ENCODE measurements at regions not wholly inside any gene's neighbourhood (a gene's known extent, or its start where the extent isn't known, plus 50 kb on each side); places are given as distances from the start of the nearest gene placed in this dataset.

GRCh38 chr18:1019191-1019590, 114.5 kb downstream of the ADCYAP1 start (continued):
- TF ChIP-seq TCF7L2 (IDR thresholded peaks at IDR 0.05; ENCODE audit: borderline replicate concordance, extremely low read depth, insufficient read depth, insufficient read length) (no peak), ZNF274 (IDR thresholded peaks at IDR 0.05; ENCODE audit: low read depth, low read length) (no peak)
- TF ChIP-seq, protein P1, sequence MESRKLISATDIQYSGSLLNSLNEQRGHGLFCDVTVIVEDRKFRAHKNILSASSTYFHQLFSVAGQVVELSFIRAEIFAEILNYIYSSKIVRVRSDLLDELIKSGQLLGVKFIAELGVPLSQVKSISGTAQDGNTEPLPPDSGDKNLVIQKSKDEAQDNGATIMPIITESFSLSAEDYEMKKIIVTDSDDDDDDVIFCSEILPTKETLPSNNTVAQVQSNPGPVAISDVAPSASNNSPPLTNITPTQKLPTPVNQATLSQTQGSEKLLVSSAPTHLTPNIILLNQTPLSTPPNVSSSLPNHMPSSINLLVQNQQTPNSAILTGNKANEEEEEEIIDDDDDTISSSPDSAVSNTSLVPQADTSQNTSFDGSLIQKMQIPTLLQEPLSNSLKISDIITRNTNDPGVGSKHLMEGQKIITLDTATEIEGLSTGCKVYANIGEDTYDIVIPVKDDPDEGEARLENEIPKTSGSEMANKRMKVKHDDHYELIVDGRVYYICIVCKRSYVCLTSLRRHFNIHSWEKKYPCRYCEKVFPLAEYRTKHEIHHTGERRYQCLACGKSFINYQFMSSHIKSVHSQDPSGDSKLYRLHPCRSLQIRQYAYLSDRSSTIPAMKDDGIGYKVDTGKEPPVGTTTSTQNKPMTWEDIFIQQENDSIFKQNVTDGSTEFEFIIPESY (IDR thresholded peaks at IDR 0.05; ENCODE audit: extremely low read depth, insufficient replicate concordance, low read length) = no peak

DNA sequence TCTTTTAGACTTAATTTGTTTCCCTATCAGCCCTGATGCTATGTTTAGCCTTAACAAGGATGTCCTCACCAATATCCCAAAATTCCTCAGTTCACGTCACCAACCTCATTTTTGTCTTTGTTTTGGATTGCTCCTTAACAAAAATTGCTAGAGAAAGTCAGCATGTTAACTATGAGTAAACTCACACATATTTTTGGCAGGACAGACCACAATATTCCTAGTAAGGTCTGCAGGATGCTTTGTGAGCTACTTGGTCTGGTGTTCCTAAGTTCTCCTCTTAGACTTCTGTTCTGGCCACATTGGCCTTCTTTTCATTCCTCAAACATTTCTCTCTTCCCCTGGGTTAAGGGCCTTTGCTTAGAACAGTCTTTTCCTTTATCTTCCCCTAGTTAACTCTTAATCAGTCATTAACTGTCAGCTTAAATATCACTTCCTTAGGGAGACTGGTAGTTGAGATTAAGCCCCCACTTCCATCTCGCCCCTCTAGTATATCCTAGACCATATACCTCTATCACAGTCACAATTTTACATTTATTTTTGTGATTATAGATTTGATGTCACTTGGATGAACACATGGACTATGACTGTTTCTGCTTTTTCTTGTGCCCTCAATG, 116.2 kb downstream of the ADCYAP1 start:
- H3K9me3 ChIP-seq (ENCODE audit: control insufficient read depth in 1 of 2, insufficient read depth in 1 of 2, low read depth in 1 of 2, low read length in 2 of 2) = no peaks in the 10 kb centered on the region
- CTCF ChIA-PET = no interaction called here
- no peak overlapping the region for H3K4me3 ChIP-seq (replicated peaks in 1 of 2; ENCODE audit: low read depth in 1 of 2, low read length in 2 of 2)
- no peaks in the 10 kb centered on the region for H3K27me3 ChIP-seq (ENCODE audit: insufficient read depth, low read length)
- H3K4me2 ChIP-seq (ENCODE audit: low read length) = no peak overlapping the region
- no peak overlapping the region for H2AFZ ChIP-seq (ENCODE audit: low read depth, low read length, poor library complexity, severe bottlenecking)
- H3K27ac ChIP-seq (ENCODE audit: low read depth, low read length) = no peak overlapping the region
- BruUV-seq (replicated peaks) = no TSS peak
- H3K9ac ChIP-seq (ENCODE audit: low read length) = no peak overlapping the region
- H3K4me1 ChIP-seq (ENCODE audit: control insufficient read depth in 1 of 2, insufficient read depth in 2 of 2, low read length in 2 of 2) = no peaks in the 10 kb centered on the region
- H4K20me1 ChIP-seq (ENCODE audit: insufficient read depth) = no peaks in the 10 kb centered on the region
- intact Hi-C loops (cut with micrococcal nuclease) = no loop called here
- DNase-seq (ENCODE audit: low read depth, low spot score) (no peak), ATAC-seq (no peak)
- no peak for TF ChIP-seq CTCF (IDR thresholded peaks at IDR 0.05 in 2 of 3, conservative IDR thresholded peaks at IDR 0.05 in 1 of 3; ENCODE audit: borderline replicate concordance in 1 of 3, insufficient read depth in 1 of 3, low read depth in 2 of 3, low read length in 2 of 3)
- POLR2A ChIA-PET = no interaction called here
- no peaks in the 10 kb centered on the region for H3K36me3 ChIP-seq (ENCODE audit: control insufficient read depth in 1 of 2, insufficient read depth in 2 of 2, low read length in 2 of 2)
- no peaks in the 10 kb centered on the region for H3K9me2 ChIP-seq (ENCODE audit: insufficient read depth)
- RAD21 ChIA-PET (ENCODE audit: low non-redundant PET in 1 of 2, low total read pairs in 2 of 2, uncharacterized antibody in 2 of 2, unreplicated experiment in 2 of 2) = no interaction called here
- no peaks in the 10 kb centered on the region for H3K79me2 ChIP-seq (ENCODE audit: insufficient read depth, low read length)
